WTC11 (cell line): ENCODE measurements at regions not wholly inside any gene's neighbourhood (a gene's known extent, or its start where the extent isn't known, plus 50 kb on each side); places are given as distances from the start of the nearest gene placed in this dataset.

Experiments
- ELF4 ChIP-seq: sonication (generic); formaldehyde crosslinking; IDR thresholded peaks from 2 replicates; pipeline ENCODE4 v1.8.1; 2022; ENCODE audit warnings: low read depth, mild to moderate bottlenecking, moderate library complexity, missing genetic modification reagents
- GRHL2 ChIP-seq: fragments of 250-450 bp; sonication (Bioruptor Pico); IDR thresholded peaks from 2 replicates; pipeline ENCODE4 v1.8.0; 2022; ENCODE audit warnings: mild to moderate bottlenecking, moderate library complexity; ENCODE audit not compliant: insufficient replicate concordance, severe bottlenecking
- SP1 ChIP-seq: sonication (generic); formaldehyde crosslinking; conservative IDR thresholded peaks from 2 replicates; pipeline ENCODE4 v1.8.1; 2022; ENCODE audit warnings: missing genetic modification reagents
- TF ChIP-seq, protein P1 (sequence below): fragments of 200-600 bp; IDR thresholded peaks from 2 replicates; pipeline ENCODE4 v1.8.0; 2022; ENCODE audit warnings: antibody characterized with exemption
- TF ChIP-seq, protein P2 (sequence below): sonication (generic); formaldehyde crosslinking; IDR thresholded peaks from 2 replicates; pipeline ENCODE4 v1.8.0; 2023; ENCODE audit warnings: missing genetic modification reagents, mild to moderate bottlenecking, borderline replicate concordance
- TF ChIP-seq, protein P3 (sequence below): sonication (generic); formaldehyde crosslinking; IDR thresholded peaks from 2 replicates; pipeline ENCODE4 v1.8.1; 2022; ENCODE audit warnings: low read depth, mild to moderate bottlenecking, moderate library complexity, missing genetic modification reagents, borderline replicate concordance
- TF ChIP-seq, protein P4 (sequence below): sonication (generic); formaldehyde crosslinking; IDR thresholded peaks from 2 replicates; pipeline ENCODE4 v1.8.0; 2022; ENCODE audit warnings: mild to moderate bottlenecking, missing genetic modification reagents

DNA sequence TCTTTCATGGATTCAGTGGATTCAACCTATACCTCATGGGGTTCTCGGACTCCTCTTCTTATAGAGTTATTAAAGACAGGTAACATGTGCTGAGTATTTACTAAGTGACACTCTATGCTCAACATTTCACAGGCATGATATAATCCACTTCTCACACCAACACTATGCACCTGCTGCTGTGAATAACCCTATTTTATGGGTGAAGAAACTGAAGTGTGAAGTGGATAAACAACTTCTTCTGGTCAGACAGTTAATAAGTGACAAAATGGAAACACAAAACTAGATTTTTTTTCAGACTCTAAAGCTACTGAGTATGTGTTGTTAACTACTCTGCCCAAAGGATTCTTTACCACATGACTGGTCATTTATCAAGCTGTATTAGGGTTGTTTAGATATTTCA is 403.5 kb downstream of the DIPK2A start:
- TF ChIP-seq, protein P1, sequence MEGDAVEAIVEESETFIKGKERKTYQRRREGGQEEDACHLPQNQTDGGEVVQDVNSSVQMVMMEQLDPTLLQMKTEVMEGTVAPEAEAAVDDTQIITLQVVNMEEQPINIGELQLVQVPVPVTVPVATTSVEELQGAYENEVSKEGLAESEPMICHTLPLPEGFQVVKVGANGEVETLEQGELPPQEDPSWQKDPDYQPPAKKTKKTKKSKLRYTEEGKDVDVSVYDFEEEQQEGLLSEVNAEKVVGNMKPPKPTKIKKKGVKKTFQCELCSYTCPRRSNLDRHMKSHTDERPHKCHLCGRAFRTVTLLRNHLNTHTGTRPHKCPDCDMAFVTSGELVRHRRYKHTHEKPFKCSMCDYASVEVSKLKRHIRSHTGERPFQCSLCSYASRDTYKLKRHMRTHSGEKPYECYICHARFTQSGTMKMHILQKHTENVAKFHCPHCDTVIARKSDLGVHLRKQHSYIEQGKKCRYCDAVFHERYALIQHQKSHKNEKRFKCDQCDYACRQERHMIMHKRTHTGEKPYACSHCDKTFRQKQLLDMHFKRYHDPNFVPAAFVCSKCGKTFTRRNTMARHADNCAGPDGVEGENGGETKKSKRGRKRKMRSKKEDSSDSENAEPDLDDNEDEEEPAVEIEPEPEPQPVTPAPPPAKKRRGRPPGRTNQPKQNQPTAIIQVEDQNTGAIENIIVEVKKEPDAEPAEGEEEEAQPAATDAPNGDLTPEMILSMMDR = no peak
- no peak for TF ChIP-seq GRHL2 (CRISPR knock-in tag)
- TF ChIP-seq, protein P2, sequence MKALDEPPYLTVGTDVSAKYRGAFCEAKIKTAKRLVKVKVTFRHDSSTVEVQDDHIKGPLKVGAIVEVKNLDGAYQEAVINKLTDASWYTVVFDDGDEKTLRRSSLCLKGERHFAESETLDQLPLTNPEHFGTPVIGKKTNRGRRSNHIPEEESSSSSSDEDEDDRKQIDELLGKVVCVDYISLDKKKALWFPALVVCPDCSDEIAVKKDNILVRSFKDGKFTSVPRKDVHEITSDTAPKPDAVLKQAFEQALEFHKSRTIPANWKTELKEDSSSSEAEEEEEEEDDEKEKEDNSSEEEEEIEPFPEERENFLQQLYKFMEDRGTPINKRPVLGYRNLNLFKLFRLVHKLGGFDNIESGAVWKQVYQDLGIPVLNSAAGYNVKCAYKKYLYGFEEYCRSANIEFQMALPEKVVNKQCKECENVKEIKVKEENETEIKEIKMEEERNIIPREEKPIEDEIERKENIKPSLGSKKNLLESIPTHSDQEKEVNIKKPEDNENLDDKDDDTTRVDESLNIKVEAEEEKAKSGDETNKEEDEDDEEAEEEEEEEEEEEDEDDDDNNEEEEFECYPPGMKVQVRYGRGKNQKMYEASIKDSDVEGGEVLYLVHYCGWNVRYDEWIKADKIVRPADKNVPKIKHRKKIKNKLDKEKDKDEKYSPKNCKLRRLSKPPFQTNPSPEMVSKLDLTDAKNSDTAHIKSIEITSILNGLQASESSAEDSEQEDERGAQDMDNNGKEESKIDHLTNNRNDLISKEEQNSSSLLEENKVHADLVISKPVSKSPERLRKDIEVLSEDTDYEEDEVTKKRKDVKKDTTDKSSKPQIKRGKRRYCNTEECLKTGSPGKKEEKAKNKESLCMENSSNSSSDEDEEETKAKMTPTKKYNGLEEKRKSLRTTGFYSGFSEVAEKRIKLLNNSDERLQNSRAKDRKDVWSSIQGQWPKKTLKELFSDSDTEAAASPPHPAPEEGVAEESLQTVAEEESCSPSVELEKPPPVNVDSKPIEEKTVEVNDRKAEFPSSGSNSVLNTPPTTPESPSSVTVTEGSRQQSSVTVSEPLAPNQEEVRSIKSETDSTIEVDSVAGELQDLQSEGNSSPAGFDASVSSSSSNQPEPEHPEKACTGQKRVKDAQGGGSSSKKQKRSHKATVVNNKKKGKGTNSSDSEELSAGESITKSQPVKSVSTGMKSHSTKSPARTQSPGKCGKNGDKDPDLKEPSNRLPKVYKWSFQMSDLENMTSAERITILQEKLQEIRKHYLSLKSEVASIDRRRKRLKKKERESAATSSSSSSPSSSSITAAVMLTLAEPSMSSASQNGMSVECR = no peak
- TF ChIP-seq ELF4 (CRISPR knock-in tag) = no peak
- TF ChIP-seq, protein P3, sequence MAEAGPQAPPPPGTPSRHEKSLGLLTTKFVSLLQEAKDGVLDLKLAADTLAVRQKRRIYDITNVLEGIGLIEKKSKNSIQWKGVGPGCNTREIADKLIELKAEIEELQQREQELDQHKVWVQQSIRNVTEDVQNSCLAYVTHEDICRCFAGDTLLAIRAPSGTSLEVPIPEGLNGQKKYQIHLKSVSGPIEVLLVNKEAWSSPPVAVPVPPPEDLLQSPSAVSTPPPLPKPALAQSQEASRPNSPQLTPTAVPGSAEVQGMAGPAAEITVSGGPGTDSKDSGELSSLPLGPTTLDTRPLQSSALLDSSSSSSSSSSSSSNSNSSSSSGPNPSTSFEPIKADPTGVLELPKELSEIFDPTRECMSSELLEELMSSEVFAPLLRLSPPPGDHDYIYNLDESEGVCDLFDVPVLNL (CRISPR knock-in tag) = no peak
- TF ChIP-seq, protein P4, sequence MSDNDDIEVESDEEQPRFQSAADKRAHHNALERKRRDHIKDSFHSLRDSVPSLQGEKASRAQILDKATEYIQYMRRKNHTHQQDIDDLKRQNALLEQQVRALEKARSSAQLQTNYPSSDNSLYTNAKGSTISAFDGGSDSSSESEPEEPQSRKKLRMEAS = no peak
- no peak for TF ChIP-seq SP1 (CRISPR knock-in tag)
